ENCODE measurements at regions not wholly inside any gene's neighbourhood (a gene's known extent, or its start where the extent isn't known, plus 50 kb on each side); places are given as distances from the start of the nearest gene placed in this dataset.

DNA sequence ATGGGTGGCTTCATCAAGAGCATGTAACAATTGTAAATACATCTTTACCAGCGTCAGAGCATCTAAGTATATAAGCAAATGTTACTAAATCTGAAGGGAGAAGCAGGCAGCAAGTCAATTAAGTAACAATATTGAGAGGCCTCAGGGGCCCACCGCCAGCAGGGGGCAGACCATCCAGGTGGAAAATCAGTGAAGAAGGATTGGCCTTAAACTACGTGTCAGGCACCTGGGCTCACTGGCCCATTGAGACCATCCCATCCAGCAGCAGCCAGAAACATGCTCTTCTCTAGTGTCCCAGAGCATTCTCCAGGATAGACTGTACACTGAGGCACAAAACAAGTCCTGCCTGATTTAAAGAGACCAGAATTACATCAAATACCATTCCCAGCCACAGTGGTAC, 96.2 kb upstream of the SNTG2 start:
- TF ChIP-seq, protein P1, sequence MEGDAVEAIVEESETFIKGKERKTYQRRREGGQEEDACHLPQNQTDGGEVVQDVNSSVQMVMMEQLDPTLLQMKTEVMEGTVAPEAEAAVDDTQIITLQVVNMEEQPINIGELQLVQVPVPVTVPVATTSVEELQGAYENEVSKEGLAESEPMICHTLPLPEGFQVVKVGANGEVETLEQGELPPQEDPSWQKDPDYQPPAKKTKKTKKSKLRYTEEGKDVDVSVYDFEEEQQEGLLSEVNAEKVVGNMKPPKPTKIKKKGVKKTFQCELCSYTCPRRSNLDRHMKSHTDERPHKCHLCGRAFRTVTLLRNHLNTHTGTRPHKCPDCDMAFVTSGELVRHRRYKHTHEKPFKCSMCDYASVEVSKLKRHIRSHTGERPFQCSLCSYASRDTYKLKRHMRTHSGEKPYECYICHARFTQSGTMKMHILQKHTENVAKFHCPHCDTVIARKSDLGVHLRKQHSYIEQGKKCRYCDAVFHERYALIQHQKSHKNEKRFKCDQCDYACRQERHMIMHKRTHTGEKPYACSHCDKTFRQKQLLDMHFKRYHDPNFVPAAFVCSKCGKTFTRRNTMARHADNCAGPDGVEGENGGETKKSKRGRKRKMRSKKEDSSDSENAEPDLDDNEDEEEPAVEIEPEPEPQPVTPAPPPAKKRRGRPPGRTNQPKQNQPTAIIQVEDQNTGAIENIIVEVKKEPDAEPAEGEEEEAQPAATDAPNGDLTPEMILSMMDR (IDR thresholded peaks at IDR 0.05) = peak; percentile 43 to 65 (median 58)
- TF ChIP-seq POLR2A (IDR thresholded peaks at IDR 0.05) = no peak
